Ascending aorta (tissue), 2 donors: ENCODE measurements at regions not wholly inside any gene's neighbourhood (a gene's known extent, or its start where the extent isn't known, plus 50 kb on each side); places are given as distances from the start of the nearest gene placed in this dataset.
A peak's percentile ranks its signal among the peaks of the same experiment; 100 is the strongest.
"Not testable (repeated sequence)": the region's sequence is repeated elsewhere in the genome, so short reads cannot be mapped to it uniquely, and the experiment has no call there.

ENCODE experiments used
- DNase-seq, 2 donors: peaks; one replicate each; pipeline ENCODE4 v3.0.0-alpha.2; 2019; ENCODE audit warnings: low spot score in 2 of 2
- H3K27ac ChIP-seq, 2 donors: fragments of 200-600 bp; sonication (generic); one replicate each; pipeline ENCODE4 v1.5.1; 2016 to 2017; ENCODE audit warnings: mild to moderate bottlenecking in 1 of 2
- H3K27me3 ChIP-seq: fragments of 200-600 bp; sonication (generic); one replicate; pipeline ENCODE4 v1.5.1; 2017
- H3K36me3 ChIP-seq, 2 donors: fragments of 200-600 bp; sonication (generic); one replicate each; pipeline ENCODE4 v1.5.1; 2016
- H3K4me1 ChIP-seq, 2 donors: fragments of 200-600 bp; sonication (generic); one replicate each; pipeline ENCODE4 v1.5.1; 2016 to 2017; ENCODE audit warnings: mild to moderate bottlenecking in 1 of 2
- H3K4me3 ChIP-seq, 2 donors: fragments of 200-600 bp; sonication (generic); one replicate each; pipeline ENCODE4 v1.5.1; 2016 to 2017; ENCODE audit warnings: mild to moderate bottlenecking in 1 of 2
- H3K9me3 ChIP-seq, 2 donors: fragments of 200-600 bp; sonication (generic); one replicate each; pipeline ENCODE4 v1.5.1; 2016
- CTCF ChIP-seq, 3 experiments: fragments of 200-600 bp in 2 of 3; fragments of 450-650 bp in 1 of 3; sonication (generic) in 2 of 3; IDR thresholded peaks; one replicate each; pipeline ENCODE4 v1.5.1; 2016 to 2019; ENCODE audit warnings: antibody characterized with exemption in 3 of 3, mild to moderate bottlenecking in 1 of 3, moderate library complexity in 1 of 3
- intact Hi-C: fragments of 100-400 bp; cut with DNase I; formaldehyde crosslinking; loops from one replicate; pipeline ENCODE4 v1.15.1; 2023

GRCh38 chr7:65219623-65220022, 154.0 kb upstream of the ZNF92 start:
- no peak for TF ChIP-seq CTCF (IDR thresholded peaks at IDR 0.05)

GRCh38 chr7:65216469-65216868, 157.2 kb upstream of the ZNF92 start:
- H3K27me3 ChIP-seq = no peaks in the 10 kb centered on the region
- H3K36me3 ChIP-seq = no peaks in the 10 kb centered on the region
- H3K27ac ChIP-seq = no peak overlapping the region
- no peak overlapping the region for H3K4me3 ChIP-seq
- no peaks in the 10 kb centered on the region for H3K9me3 ChIP-seq
- no peak for DNase-seq
- no peaks in the 10 kb centered on the region for H3K4me1 ChIP-seq
- TF ChIP-seq CTCF (IDR thresholded peaks at IDR 0.05) = peak in 1 of 3 experiments; percentile 21
- intact Hi-C loops = no loop called here

More at GRCh38 chr7:65219623-65220022, 154.0 kb upstream of the ZNF92 start:
- Histone ChIP-seq H3K36me3 (no peaks in the 10 kb centered on the region), H3K9me3 (no peaks in the 10 kb centered on the region), H3K4me1 (no peaks in the 10 kb centered on the region), H3K27me3 (no peaks in the 10 kb centered on the region), H3K4me3 (no peak overlapping the region), H3K27ac (no peak overlapping the region)
- intact Hi-C loops = no loop called here
- no peak for DNase-seq

- DNase-seq, H3K4me3 ChIP-seq, H3K9me3 ChIP-seq, H3K27ac ChIP-seq, intact Hi-C loops, H3K4me1 ChIP-seq, H3K27me3 ChIP-seq, H3K36me3 ChIP-seq: not testable (repeated sequence)
Measured at GRCh38 chr7:65213260-65213659, 160.4 kb upstream of the ZNF92 start.

GRCh38 chr7:65199221-65199620, 174.4 kb upstream of the ZNF92 start:
- H3K36me3 ChIP-seq, H3K27me3 ChIP-seq, DNase-seq, H3K4me3 ChIP-seq, intact Hi-C loops, H3K4me1 ChIP-seq, H3K9me3 ChIP-seq, H3K27ac ChIP-seq: not testable (repeated sequence)

- H3K36me3 ChIP-seq, DNase-seq, H3K27me3 ChIP-seq, H3K9me3 ChIP-seq, H3K4me3 ChIP-seq, H3K4me1 ChIP-seq, H3K27ac ChIP-seq, intact Hi-C loops: not testable (repeated sequence)
Measured at GRCh38 chr7:65193334-65194058, 180.2 kb upstream of the ZNF92 start.

GRCh38 chr7:65177041-65177440, 170.6 kb upstream of the ERV3-1 start:
- H3K36me3 ChIP-seq, DNase-seq, H3K27ac ChIP-seq, H3K4me3 ChIP-seq, H3K4me1 ChIP-seq, intact Hi-C loops, H3K9me3 ChIP-seq, H3K27me3 ChIP-seq: not testable (repeated sequence)

GRCh38 chr7:65150105-65150504, 143.6 kb upstream of the ERV3-1 start:
- DNase-seq, intact Hi-C loops, H3K27me3 ChIP-seq, H3K4me1 ChIP-seq, H3K27ac ChIP-seq, H3K9me3 ChIP-seq, H3K36me3 ChIP-seq, H3K4me3 ChIP-seq: not testable (repeated sequence)

GRCh38 chr7:65146118-65146914, 139.8 kb upstream of the ERV3-1 start:
- H3K27ac ChIP-seq, H3K4me1 ChIP-seq, intact Hi-C loops: not testable (repeated sequence)

GRCh38 chr7:65145710-65146109, 139.2 kb upstream of the ERV3-1 start:
- H3K4me3 ChIP-seq, H3K36me3 ChIP-seq, H3K4me1 ChIP-seq, H3K27me3 ChIP-seq, DNase-seq, intact Hi-C loops, H3K9me3 ChIP-seq, H3K27ac ChIP-seq: not testable (repeated sequence)

More at GRCh38 chr7:65146118-65146914, 139.8 kb upstream of the ERV3-1 start:
- not testable (repeated sequence) for DNase-seq, H3K36me3 ChIP-seq, H3K4me3 ChIP-seq, H3K9me3 ChIP-seq, H3K27me3 ChIP-seq

- H3K4me1 ChIP-seq, H3K36me3 ChIP-seq, H3K4me3 ChIP-seq, H3K9me3 ChIP-seq, H3K27me3 ChIP-seq, DNase-seq, intact Hi-C loops, H3K27ac ChIP-seq: not testable (repeated sequence)
Measured at GRCh38 chr7:65145008-65145407, 138.5 kb upstream of the ERV3-1 start.

GRCh38 chr7:65144557-65144956, 138.1 kb upstream of the ERV3-1 start:
- H3K36me3 ChIP-seq, H3K4me1 ChIP-seq, DNase-seq, H3K27ac ChIP-seq, H3K27me3 ChIP-seq, intact Hi-C loops, H3K4me3 ChIP-seq, H3K9me3 ChIP-seq: not testable (repeated sequence)

GRCh38 chr7:65144119-65144518, 137.6 kb upstream of the ERV3-1 start:
- DNase-seq, H3K27me3 ChIP-seq, H3K4me1 ChIP-seq, H3K27ac ChIP-seq, H3K9me3 ChIP-seq, H3K36me3 ChIP-seq, intact Hi-C loops, H3K4me3 ChIP-seq: not testable (repeated sequence)
